RPMI7951 (cell line): ENCODE measurements at regions not wholly inside any gene's neighbourhood (a gene's known extent, or its start where the extent isn't known, plus 50 kb on each side); places are given as distances from the start of the nearest gene placed in this dataset.

Experiments used
- DNase-seq: peaks from one replicate; pipeline ENCODE4 v3.0.0-alpha.2; 2012; ENCODE audit warnings: low read depth

DNA sequence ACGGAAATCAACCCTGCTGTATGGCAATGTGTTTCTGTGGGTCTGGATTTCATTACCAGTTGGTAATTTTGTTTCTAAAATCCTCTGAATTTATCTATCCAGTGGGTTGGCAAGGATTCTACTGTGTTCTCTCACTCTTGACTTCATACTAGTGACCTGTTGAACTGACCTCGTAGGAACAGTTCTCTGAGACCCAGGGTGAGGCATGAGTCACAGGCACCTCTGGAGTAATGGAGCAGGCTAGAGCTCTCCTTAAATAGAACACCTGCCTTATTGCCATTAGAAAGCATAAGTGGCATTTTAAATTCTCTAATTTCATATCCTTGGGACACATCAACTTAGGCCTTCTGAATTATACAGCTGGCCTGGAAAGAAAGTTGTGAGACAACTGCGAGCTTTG, 258.3 kb upstream of the NAV3 start:
- DNase-seq: no peak

DNA sequence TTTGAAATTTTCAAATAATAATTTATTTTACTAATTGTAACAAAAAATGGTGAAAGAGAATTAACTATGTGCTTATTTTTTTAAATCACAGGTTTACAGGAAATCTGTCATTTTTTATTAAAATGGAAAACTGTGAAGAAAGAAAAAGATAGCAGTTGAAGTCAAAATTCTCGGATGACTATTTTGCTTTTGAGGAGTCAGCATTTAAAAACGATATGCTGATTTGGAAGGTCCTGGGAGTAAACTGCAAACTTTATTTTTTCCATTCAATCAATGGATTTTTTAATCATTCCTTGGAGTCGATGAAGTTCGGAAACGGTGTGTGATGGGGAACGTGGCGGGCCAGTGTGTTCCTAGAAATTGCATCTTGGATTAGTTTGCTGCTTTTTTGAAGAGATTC, 258.9 kb upstream of the NAV3 start:
- DNase-seq: no peak

DNA sequence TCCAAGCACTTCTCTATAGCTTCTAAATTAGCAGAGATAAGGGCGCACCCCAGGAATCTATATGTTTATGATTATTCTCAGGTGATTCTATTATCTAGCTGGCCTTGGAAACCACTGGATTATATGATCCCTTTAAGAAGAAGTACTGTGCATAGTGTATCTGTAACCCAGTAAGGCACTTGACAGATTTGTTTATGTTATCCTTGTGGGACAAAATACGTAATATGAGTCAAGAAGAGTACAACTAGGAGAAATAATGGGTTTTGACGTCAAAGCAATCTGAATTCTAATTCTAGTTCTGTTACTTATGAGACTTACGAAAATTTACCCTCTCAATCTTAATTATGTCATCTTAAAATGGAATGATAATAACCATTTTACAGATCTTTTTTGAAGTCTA, 259.6 kb upstream of the NAV3 start:
- no peak for DNase-seq

DNA sequence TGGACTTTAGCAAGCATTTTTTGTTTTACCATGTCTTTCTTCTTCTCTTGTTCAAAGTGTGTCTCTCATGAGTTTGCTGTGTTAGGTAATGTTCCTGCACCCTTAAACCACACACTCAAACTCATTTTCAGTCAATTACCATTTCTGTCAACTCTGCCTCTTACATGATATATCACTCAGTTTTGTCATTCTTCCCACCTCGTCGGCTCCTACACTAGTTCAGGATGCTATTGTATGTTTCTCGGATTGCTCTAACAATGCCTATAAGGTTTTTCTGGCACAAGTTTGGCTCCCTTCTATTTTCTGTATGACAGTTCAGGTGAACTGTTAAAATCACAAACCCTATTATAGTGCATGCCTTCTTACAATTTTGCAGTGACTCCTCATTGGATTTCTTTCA, 260.8 kb upstream of the NAV3 start:
- DNase-seq: no peak

DNA sequence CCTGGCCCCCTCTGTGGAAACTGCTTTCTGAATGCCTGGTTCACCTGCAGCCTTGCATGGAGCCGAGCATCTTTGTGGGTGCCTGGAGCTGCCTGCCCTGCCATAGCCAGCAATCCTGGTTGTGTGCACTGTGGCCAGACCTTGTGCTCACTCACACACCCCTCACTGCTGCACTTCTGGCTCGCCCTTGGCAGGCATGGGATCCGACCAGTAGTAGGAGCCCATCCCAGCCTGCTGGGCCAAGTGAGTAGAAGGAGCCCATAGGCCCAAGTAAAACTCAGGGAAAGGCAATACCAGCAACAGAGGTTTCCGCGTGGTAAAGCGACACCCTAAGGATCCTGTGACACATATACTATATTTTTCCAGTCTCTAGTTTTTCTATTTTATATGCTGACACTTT, 270.0 kb upstream of the NAV3 start:
- DNase-seq: no peak

DNA sequence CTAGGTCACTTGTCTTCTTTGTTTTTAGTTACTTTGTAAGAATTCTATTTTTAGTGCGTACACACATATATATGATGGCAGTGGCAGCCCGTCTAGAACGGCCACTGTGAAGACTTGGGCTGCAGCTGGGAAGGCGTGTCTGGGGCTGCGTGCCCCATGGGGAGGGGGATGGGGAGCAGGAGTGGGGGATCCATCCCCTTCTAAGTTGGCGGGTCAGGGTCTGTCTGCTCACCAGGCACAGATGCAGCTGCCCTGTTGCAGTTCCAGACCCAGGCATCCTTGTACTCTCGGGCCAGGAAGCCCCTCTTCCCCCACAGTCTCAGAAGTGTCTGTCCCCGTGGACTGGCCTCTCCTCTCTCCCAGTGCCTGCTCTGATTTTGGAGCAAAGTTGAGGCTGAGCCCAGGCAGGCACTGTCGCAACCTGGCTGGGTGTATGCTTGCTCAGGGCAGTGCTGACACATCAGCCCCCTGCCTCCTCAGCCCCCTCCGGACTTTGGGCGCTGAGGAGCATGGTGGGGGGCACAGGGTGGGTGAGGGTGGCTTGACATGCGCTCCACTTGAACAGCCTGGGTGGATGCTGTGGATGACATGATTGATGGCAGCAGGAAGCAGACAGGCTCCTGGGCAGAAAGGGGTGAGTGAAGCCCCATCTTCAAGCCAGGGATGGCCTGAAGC, 271.2 kb upstream of the NAV3 start:
- no peak for DNase-seq

DNA sequence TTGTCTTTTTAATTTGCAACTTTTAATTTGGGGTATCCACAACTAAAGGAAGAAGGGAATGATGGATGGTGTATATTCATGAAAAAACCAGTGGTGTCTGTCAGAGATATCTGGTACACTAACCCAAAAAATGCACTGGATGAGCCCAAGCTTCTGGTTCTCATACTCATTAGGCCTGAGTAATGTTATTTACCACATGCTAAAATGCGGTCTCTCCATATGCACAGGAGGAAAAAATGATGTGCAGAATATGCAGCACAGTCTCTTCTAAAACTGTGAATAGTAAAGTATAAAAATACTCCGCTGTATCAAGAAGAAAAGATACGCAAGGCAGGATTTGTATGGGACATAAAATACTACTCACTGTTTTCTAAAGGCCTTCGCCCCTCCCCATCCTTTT, 275.6 kb upstream of the NAV3 start:
- DNase-seq: no peak

DNA sequence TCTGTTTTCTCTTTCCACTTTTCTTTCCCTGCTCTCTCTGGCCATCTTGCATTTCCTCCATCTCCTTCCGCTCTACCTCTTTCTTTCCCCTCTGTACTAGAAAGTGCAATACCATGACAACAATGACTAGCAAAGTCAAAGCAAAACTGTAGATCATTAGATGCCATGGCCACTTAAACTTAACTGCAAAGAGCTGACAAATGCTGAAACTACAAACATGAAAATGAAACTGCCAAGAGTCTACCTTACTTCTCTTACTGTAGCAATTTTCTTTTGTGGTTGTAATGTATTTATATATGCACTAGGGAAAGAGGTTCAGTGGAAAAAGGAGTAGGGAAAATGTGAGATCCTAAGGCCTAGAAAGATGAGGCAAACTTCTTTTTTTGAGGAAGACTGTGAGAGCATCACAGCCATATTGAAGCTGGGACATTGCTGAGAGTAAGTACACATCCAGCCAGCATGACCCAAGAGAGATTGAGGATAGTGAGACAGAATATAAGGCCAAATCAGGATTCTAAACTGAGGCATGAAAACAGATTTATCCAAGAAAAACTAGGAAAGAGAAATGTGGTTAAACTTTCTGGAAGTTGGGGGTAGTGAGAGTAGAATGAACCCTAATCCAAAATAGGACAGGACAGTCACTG, 276.6 kb upstream of the NAV3 start:
- no peak for DNase-seq

DNA sequence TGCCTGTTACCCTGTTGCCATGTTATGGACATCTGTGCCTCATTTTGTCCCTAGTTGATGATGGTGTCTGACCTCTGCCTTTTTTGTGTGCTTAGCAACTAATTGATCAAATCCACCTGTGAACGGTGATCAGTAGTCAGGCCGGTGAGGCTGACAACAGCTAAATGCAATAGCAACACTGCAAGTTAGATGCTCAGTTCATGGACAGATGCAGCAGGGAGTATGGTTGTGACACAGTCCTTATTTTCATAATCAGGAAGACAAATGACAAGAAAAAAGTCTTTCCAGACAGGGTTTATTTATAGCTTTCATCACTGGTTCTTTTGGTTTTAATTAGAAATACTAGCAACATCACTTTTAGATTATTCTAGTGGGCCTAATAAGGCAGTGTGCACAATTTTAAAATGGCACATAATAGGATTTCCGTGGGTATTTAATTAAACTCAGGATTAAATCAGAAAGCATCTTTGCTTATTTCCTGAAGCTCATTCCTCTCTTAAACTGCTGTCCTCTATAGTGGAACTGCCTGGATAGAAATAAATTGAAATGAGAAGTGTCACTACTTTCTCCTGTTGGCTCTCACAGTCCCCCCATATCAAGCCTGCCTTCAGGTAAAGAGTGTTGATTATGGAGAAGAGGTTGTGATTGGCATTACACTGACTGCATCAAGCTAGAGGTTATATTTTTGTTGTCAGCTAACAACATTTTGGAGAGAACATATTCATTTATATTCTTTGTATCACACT, 281.1 kb upstream of the NAV3 start:
- DNase-seq: no peak

DNA sequence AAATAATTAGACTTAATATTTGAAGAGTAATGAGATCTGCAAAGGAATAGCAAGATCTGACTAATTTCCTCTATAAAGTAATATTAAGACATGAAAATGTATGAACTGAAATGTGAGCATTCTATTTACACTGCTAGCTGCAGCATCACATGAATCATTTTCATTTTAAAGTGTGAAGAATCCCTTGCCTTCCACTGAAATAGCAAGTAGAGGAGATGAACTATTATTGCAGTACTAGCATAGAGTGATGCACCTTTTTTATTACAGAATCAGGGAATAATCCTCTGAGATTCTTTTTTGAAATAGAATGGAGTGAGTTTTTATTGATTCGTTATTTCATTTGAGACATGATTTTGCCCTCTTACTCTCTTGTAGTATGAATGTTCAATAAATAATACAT, 281.9 kb upstream of the NAV3 start:
- no peak for DNase-seq

DNA sequence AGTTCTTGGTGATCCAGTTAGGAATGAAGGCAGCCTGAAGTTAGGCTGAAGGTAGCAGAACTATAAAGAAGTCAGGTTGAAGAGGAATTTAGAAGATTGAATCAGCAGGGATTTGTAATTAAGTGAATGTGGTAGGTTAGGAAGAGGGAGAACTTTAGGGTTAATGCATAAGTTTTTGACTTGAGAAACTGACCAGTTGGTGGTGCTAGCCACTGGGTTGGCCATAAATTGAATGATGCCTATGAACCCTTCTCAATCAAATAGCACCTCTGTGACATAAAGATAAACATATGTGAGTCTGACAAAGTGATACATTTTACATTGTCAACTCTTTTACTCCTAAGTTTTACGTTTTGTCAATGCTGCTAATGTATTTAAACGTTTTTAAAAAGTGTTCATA, 290.6 kb upstream of the NAV3 start:
- DNase-seq: no peak

DNA sequence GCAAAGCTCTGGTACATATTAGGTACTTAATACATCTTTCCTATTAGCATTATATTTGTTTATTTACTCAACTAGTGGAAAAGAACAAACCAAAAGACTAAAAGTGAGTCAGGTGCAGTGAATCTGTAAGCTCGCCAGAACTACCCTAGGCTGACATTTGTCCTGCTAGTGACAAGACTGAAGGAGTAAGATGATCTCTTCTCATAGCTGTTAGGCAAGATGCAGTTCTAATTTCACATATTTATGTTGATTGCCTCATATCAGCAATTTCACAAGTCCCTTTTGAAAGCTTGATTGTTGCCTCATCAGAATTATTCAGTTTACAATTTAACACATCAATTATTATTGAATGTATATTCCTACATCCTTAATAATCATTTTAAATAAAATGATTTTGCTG, 293.0 kb upstream of the NAV3 start:
- no peak for DNase-seq

DNA sequence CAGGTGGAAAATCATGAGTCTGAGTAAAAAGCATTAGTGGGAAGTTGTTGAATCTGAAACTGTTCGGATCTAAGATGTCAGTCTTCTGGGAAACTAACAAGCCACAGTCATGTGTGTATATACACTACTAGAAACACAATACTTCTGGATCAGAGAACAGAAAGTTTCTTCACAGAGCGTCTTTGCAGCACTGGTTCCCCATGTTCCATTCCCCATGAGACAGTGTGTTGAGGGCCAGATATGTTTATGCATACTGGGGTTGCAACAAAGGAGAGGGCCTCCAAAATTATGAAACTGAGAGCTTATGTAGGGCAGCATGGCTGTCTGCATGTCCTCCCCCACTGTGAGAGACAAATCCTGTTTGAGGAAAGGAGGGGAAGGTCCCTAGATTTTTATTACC, 295.0 kb upstream of the NAV3 start:
- no peak for DNase-seq

DNA sequence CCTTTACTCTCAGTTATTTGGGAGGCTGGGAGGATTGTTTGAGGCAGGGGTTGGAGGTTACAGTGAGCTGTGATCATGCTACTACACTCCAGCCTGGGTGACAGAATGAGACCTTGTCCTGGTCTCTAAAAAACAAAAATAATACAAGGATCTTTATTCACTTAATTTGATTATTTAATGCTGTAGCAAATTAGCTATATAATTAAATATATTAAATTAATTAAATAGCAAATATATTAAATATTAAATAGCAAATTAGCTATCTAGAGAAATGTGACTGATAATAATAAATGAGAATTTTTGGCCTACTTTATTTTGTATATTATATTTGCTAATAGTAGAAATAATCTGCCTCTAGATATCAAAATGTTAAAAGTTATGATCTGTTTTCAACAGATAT, 298.8 kb upstream of the NAV3 start:
- DNase-seq: no peak

DNA sequence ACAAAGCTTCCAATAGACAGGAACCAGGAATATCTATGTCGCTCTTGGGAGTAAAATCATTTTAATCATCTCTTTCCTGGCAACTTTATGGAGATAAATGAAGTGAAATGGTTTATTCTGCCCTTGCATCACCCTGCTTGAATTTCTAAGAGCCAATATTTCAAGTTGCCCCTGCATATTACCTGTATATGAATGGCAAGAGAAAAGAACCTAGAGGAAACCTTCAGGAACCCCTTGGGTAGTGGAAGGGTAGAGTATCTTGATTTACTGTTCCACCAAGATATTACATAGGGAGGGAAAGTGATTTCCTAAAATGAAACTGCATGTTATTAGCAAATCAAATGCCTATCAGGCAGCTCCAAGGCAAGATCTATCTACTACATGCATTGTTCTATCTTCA, 308.4 kb upstream of the NAV3 start:
- DNase-seq: no peak

DNA sequence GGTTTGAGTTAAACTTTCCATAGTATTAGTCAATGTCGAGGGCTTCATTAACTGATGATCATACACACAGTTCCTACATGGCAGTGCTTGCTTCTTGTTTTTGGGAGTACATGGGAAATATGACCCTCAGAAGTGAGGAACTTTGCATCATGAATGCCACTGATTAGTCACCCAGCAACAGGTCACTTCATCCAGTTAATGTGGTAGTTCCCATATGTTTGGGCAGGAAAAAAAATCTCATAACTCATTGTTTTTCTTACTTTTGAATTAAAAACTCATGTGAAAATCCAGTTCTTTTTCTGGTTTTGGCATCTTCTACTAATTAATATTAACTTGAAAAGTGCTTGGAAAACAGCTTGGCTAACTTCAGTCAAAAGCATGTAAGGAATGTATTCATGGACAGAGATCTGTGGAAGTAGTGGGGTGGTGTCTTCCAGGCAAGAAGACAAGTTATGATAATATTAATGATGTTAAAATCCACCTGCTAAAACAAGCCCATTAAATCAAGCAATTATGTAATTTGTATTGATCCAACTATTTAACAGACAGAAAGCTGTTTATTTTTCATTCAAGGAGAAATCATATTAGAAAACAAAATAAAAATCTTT, 309.1 kb upstream of the NAV3 start:
- DNase-seq: no peak

DNA sequence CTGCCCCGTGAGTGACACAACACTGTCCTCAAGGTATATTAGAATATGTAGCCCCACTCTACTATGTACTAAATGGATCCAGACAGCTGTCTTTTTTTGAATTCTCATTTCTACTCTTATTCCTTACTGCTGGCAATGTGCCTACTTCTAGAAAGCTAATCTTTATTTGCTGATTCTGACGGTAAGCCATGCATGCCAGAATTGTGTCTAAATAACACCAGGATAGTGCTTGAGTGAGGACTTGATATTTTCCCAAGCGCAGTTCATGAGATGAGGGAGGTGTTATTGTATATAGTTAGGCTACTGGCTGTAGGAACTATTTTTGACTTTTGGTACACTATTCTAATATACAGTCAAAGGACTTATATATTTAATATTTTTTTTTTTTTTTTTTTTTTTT, 316.2 kb upstream of the NAV3 start:
- no peak for DNase-seq

DNA sequence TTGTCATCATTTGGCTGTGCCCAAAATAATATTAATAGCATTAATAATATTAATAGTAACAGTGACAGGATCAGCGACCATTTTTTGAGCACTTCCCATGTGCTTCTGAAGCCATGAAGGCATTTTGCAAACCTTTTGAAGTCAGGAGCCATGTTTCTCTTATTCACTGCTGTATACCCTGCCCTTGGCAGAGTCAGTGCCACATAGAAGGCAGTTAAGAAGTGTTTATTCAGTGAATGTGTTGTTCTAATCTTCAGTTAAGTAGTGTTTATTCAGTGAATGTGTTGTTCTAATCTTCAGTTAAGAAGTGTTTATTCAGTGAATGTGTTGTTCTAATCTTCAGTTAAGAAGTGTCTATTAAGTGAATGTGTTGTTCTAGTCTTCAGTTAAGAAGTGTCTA, 319.7 kb upstream of the NAV3 start:
- no peak for DNase-seq

DNA sequence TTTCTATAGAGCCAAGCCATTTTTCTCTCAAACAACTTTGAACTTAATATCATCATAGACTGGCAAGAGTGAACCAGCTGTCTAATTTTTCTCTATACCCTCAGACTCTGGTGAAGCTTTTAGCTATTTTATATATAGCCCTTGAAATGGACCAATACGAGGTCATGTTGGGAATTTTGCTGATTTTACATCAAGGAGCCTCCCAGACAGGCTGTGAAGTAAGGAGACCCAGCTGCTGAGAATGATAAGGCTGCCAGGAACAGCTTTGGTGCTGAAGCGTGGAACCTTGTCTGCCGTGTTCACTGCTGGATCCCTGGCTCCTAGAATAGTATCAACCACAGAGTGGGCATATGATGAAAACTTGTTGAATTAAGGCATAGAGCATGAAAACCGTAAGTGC, 326.2 kb upstream of the NAV3 start:
- no peak for DNase-seq

DNA sequence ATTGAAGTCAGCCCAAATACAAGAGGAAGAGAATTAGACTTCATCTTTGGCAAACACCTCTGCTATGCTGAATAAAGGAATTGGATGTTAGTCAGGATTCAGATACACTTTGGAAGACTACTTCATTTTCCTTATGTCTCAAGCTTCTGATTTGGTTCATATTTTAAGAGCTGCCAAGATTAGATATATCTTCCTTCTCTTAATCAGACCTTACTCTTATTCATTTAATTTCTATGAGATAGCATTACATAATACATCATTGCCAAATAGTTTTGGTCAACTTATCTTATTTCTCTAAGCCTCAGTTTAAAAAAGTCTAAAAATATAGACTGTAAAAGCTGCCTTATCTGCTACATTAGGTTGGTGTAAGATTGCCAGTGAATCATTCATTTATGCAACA, 330.6 kb upstream of the NAV3 start:
- no peak for DNase-seq

DNA sequence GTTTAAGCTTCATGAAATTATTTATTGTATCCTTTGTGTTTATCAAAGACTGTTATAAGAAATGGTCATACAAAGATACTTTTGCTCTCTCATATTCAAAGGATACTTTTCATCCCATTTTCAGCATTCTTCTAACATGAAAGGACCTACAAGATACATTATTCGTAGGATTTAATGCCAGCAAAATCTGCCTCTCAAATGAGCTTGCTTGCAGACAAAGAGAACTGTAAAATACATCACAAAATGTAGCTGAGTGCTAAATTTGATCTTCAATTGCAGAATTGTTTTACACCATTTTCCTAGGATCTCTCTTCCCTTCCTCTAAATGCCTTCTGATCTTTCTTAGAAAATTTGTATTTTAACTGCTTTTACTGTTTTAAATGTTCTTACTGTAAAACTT, 333.0 kb upstream of the NAV3 start:
- DNase-seq: no peak

DNA sequence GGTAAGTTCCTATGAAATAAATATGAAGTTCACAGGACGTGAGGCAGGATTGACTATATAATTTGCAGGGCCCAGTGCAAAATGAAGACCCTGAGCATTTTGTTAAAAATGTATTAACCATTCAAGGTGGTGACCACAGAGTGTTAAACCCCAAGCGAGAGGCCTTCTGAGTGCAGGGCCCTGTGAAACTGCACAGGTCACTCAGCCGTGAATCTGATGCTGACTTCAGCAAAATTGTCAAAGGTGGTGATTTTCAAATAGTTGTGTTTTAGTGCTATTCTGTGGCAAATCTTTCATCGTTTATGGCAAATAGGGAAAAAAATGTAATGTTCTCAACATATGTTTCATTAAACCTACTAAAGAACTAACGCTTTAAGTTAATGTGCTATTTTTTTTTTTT, 334.0 kb upstream of the NAV3 start:
- no peak for DNase-seq

DNA sequence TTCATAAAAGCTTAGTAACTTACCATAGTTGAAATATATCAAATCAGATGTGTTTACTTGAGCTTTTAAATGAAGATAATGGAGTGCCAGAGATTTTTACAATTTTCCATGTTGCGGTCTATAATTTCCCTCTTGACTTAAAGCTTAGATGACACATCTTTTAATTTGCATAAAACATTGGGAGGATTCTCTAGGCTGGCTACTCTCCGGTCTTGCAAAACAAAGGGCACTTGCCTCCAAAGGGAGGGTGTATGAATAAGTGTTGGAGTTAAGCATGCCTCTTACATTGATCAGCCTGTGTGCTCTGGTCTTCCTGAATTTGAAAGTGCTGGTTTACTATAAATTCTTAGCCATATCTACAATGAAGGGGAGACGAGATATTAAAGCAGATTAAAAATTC, 336.4 kb upstream of the NAV3 start:
- no peak for DNase-seq
